Sigmoid colon (tissue), 4 donors: ENCODE measurements at regions not wholly inside any gene's neighbourhood (a gene's known extent, or its start where the extent isn't known, plus 50 kb on each side); places are given as distances from the start of the nearest gene placed in this dataset.

Source experiments
- CTCF ChIP-seq, 4 experiments: fragments of 450-650 bp in 3 of 4; fragments of 200-600 bp in 1 of 4; IDR thresholded peaks; one replicate each; pipeline ENCODE4 v1.5.1; 2016 to 2019; ENCODE audit warnings: antibody characterized with exemption in 4 of 4, mild to moderate bottlenecking in 3 of 4, moderate library complexity in 2 of 4
- EP300 ChIP-seq, 4 donors: sonication (generic); formaldehyde crosslinking; IDR thresholded peaks; one replicate each; pipeline ENCODE4 v1.6.1; 2017; ENCODE audit warnings: antibody characterized with exemption in 4 of 4
- POLR2A ChIP-seq, 2 donors: fragments of 450-650 bp; IDR thresholded peaks; one replicate each; pipeline ENCODE4 v1.6.1; 2016; ENCODE audit warnings: antibody characterized with exemption in 2 of 2, mild to moderate bottlenecking in 2 of 2, moderate library complexity in 2 of 2
- POLR2AphosphoS5 ChIP-seq, 4 donors: sonication (generic); formaldehyde crosslinking; IDR thresholded peaks; one replicate each; pipeline ENCODE4 v1.6.1; 2017; ENCODE audit warnings: antibody characterized with exemption in 4 of 4

GRCh38 chr12:102681747-102682146 lies 201.4 kb upstream of the IGF1 start:
- TF ChIP-seq CTCF (IDR thresholded peaks at IDR 0.05) (no peak), POLR2A (IDR thresholded peaks at IDR 0.05) (no peak), EP300 (IDR thresholded peaks at IDR 0.05) (no peak), POLR2AphosphoS5 (IDR thresholded peaks at IDR 0.05) (no peak)
